C4-2B (cell line): ENCODE measurements at regions not wholly inside any gene's neighbourhood (a gene's known extent, or its start where the extent isn't known, plus 50 kb on each side); places are given as distances from the start of the nearest gene placed in this dataset.

Source experiments
- H3K27ac ChIP-seq: fragments of 450-650 bp; 2 replicates; pipeline ENCODE4 v1.5.1; 2017
- ZFX ChIP-seq: fragments of 450-650 bp; IDR thresholded peaks from 2 replicates; pipeline ENCODE4 v1.6.1; 2017
- TF ChIP-seq, protein P1 (sequence below): fragments of 450-650 bp; conservative IDR thresholded peaks from 2 replicates; pipeline ENCODE4 v1.5.1; 2017; ENCODE audit warnings: mild to moderate bottlenecking

DNA sequence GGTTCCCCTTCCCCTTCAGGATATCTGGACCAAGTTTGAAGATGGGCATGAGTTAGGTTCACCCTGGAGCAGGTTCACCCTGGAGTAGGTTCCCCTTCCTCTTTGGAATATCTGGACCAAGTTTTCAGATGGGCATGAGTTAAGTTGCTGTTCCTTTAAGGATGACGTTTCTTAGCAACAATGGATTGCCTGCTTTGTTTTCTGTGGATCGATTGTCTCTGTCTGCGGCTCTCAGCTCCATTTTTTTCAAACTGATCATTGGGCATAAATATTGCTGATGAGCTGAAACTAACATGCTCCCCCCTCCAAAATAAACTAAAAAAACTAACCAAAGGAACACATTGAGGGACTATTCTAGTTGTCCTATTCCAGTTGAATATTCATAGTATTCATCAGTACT, 149.5 kb downstream of the SPP2 start:
- no peak overlapping the region for H3K27ac ChIP-seq
- TF ChIP-seq ZFX, result no peak
- TF ChIP-seq, protein P1, sequence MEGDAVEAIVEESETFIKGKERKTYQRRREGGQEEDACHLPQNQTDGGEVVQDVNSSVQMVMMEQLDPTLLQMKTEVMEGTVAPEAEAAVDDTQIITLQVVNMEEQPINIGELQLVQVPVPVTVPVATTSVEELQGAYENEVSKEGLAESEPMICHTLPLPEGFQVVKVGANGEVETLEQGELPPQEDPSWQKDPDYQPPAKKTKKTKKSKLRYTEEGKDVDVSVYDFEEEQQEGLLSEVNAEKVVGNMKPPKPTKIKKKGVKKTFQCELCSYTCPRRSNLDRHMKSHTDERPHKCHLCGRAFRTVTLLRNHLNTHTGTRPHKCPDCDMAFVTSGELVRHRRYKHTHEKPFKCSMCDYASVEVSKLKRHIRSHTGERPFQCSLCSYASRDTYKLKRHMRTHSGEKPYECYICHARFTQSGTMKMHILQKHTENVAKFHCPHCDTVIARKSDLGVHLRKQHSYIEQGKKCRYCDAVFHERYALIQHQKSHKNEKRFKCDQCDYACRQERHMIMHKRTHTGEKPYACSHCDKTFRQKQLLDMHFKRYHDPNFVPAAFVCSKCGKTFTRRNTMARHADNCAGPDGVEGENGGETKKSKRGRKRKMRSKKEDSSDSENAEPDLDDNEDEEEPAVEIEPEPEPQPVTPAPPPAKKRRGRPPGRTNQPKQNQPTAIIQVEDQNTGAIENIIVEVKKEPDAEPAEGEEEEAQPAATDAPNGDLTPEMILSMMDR, result no peak

DNA sequence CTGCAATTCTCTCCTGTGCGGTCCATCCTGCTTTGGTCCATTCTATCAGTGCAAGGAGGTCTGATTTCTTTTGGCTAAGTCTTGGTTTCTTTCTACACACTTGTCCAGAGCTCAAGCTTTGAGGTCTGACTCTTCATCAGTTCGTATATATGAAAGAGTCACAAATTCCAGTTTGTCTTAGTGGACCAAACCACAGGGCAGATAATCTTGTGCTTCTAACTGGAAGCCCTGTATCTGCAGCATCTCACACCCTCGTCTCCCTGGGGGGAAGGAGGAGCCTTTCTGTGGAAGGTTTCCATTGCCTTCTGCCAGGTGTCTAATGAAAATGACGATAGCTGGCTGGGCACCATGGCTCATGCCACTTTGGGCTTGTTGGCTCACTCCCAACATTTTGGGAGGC, 148.5 kb downstream of the SPP2 start:
- no peak overlapping the region for H3K27ac ChIP-seq
- TF ChIP-seq, protein P1, result no peak
- TF ChIP-seq ZFX, result no peak

DNA sequence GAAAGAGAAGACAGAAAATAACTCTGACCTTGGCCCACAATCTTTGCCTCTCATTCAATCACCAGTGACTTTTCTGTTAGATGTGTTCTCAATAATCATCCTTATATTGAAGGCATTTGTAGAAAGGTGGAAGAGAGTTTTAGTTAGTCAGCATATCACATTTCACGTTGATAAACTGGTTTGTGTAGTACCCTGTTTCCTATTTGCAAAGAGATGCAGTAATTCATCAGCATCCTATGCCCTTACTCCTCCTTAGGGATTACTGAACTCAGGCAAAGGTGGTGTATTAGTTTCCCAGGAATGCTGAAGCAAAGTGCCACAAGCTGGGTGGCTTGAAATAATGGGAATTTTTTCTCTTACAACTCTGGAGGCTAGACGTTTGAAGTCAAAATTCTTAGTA, 145.0 kb downstream of the SPP2 start:
- no peak overlapping the region for H3K27ac ChIP-seq
- TF ChIP-seq ZFX, result no peak
- TF ChIP-seq, protein P1, result no peak

DNA sequence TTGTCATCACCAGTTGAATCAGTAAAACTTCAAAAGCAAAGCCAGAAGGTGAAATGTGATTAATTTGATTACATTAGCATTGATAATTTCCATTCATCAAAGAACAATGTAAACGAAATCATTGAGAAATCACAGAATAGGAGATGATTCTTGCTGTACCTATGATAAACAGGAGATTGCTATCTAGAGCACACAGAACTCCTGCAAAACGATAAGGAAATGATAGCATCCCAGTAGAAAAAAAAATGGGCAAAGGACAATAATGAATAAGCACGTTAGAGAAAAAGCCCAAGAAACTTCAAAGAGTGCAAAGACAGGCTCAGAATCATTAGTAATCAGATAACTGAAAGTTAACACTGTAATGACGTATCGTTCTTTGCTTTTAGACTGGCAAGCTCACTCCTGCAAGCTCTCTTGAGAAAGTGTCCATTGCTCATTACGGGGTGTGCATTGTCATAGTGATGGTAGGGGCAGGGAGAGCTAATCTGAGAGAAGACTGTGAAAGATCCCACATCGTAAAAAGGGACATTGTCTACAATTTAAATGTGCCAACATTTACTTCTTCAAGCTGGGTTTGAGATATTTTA, 143.6 kb downstream of the SPP2 start:
- H3K27ac ChIP-seq, result no peak overlapping the region
- TF ChIP-seq, protein P1, result no peak
- no peak for TF ChIP-seq ZFX

DNA sequence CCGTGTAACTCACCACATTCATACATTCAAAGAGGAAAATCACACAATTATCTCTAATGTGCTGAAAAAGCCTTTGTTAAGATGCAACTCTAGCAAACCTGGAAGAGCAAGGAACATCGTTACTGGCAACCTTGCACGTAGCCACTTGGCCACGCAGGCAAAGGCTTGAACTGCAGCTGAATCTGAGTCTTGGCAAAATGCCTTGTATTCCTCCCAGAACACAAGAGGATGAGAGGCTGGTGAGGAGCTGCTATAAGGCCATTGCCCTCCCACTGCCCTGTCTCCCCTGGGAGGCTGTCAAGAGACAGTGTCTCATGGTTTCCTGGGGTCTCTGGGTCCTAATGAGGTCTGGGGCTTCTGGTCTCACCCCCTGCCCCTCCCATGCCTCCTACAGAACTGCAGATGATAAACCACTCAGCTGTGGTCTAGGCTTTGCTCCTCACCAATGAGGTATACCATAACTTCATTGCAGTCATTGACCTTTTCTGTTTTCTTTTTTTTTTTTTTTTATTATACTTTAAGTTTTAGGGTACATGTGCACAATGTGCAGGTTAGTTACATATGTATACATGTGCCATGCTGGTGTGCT, 141.4 kb downstream of the SPP2 start:
- H3K27ac ChIP-seq, result no peak overlapping the region
- TF ChIP-seq ZFX, result no peak
- TF ChIP-seq, protein P1, result no peak; the same call in 1 of the 2 replicates

DNA sequence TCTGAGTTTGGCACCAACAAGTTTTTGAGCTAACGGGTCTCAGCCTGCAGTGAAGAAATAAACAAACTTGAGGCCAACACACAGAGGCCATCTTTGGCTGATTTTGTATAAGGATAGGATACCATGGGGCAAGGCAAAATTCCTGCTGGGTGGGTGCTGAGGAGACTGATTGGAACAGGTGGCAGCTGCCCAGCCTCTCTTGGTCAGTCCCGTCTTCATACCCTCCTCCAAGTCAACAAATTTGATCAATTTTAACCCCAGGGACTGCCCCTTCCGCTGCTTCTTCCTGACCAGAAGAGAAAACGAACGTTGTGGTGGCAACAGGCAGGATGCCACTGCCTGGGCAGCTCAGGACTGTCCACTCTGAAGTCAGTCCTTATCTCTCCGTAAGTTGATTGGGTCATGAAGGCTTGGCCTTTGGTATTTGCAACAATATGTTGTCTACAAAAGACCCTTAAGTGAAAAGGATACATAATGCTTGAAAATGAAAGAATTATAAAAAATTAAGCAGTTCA, 139.3 kb downstream of the SPP2 start:
- no peak for TF ChIP-seq ZFX
- TF ChIP-seq, protein P1, result no peak
- no peak overlapping the region for H3K27ac ChIP-seq

DNA sequence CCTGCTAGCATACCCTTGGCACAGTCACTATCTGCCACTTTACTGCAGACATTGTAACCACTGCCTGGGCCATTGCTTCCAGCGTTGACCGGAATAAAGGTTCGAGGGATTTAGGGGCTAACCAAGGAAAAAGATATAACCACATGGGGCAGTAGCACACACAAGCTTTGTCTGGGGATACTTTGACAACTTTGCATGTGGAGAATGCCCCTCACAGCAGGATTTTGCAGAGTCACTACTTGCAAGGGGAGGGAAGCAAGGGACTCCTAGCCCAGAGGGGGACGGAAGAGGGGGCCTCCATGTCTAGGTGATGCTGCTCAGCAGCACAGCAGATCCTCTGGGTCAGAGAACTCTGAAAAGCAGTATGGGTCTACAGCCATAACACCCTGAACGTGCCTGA, 138.7 kb downstream of the SPP2 start:
- no peak overlapping the region for H3K27ac ChIP-seq
- TF ChIP-seq ZFX, result no peak
- TF ChIP-seq, protein P1, result no peak
